Colonic mucosa (tissue), 4 donors: ENCODE measurements at regions not wholly inside any gene's neighbourhood (a gene's known extent, or its start where the extent isn't known, plus 50 kb on each side); places are given as distances from the start of the nearest gene placed in this dataset.

Source experiments
- DNase-seq: peaks from one replicate; pipeline ENCODE4 v3.0.0-alpha.2; 2020
- H3K27ac ChIP-seq: fragments of 200-600 bp; one replicate; pipeline ENCODE4 v1.8.0; 2021
- H3K27me3 ChIP-seq: fragments of 200-600 bp; one replicate; pipeline ENCODE4 v1.8.0; 2021
- H3K36me3 ChIP-seq: fragments of 200-600 bp; one replicate; pipeline ENCODE4 v1.8.0; 2021
- H3K4me1 ChIP-seq: fragments of 200-600 bp; one replicate; pipeline ENCODE4 v1.8.0; 2021; ENCODE audit warnings: mild to moderate bottlenecking
- H3K4me3 ChIP-seq: fragments of 200-600 bp; one replicate; pipeline ENCODE4 v1.8.0; 2021
- H3K9ac ChIP-seq, 2 donors: one replicate each; pipeline ENCODE4 v1.7.0; 2013; ENCODE audit warnings: control low read depth in 2 of 2, low read depth in 2 of 2, low read length in 2 of 2
- H3K9me3 ChIP-seq: fragments of 200-600 bp; one replicate; pipeline ENCODE4 v1.8.0; 2021
- CTCF ChIP-seq: fragments of 200-600 bp; IDR thresholded peaks from one replicate; pipeline ENCODE4 v1.8.0; 2022; ENCODE audit warnings: antibody characterized with exemption, mild to moderate bottlenecking
- intact Hi-C: fragments of 100-400 bp; cut with DNase I; formaldehyde crosslinking; loops from one replicate; pipeline ENCODE4 v1.14.1; 2022
- donor health status: healthy.
- donor health status: DM: no; HTN: no; CAD: no.
- donor health status: DM: no; HTN: no; CAD: no.

DNA sequence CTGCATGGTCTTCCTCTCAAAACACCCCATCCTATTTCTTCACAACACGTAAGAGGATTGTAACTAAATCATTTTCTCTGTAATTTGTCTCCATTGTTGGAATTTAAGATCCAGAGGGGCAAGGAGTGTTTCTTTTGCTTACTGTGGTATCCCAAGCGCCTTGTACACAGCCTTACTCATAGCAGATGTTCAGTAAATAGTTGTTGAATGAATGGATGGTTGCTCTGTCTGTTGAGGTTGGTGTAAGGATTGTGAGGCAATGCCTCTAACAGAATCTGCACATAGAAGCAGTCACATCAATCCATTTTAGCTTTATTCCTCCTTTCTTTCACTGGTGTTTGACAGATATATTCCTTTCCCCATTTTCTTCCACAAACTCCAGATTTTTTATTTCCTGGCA, 90.1 kb downstream of the ZNF365 start:
- Histone ChIP-seq H3K4me1 (no peaks in the 10 kb centered on the region), H3K27ac (no peak overlapping the region), H3K9me3 (no peaks in the 10 kb centered on the region), H3K4me3 (no peak overlapping the region), H3K9ac (no peak overlapping the region), H3K36me3 (no peaks in the 10 kb centered on the region), H3K27me3 (no peaks in the 10 kb centered on the region)
- TF ChIP-seq CTCF = no peak
- intact Hi-C loops = no loop called here
- DNase-seq = no peak

DNA sequence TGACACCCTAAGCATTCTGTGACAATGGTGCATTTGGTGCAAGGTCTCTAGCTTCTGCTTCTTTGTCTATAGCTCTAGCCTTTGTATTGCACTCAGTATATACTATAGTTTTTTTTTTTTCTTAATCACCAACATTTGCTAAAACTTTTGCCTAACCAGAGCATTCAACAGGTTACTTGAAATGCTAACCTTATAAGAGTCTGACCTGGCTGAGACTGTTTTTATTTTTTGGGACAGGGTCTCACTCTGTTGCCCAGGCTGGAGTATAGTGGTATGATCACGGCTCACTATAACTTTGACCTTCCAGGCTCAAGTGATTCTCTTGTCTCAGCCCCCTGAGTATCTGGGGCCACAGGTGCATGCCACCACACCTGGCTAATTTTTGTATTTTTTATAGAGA, 92.4 kb downstream of the ZNF365 start:
- no peak overlapping the region for H3K9ac ChIP-seq
- no peaks in the 10 kb centered on the region for H3K4me1 ChIP-seq
- H3K27me3 ChIP-seq = no peaks in the 10 kb centered on the region
- no peak overlapping the region for H3K4me3 ChIP-seq
- H3K36me3 ChIP-seq = no peaks in the 10 kb centered on the region
- no peak for DNase-seq
- no peak for TF ChIP-seq CTCF
- H3K9me3 ChIP-seq = no peaks in the 10 kb centered on the region
- intact Hi-C loops = no loop called here
- H3K27ac ChIP-seq = no peak overlapping the region

GRCh38 chr10:62467527-62467926, 93.4 kb downstream of the ZNF365 start:
- Histone ChIP-seq H3K9ac (no peak overlapping the region), H3K4me3 (no peak overlapping the region), H3K27me3 (no peaks in the 10 kb centered on the region), H3K27ac (no peak overlapping the region), H3K4me1 (no peaks in the 10 kb centered on the region), H3K36me3 (no peaks in the 10 kb centered on the region), H3K9me3 (no peaks in the 10 kb centered on the region)
- intact Hi-C loops = no loop called here
- DNase-seq = no peak
- TF ChIP-seq CTCF = no peak

DNA sequence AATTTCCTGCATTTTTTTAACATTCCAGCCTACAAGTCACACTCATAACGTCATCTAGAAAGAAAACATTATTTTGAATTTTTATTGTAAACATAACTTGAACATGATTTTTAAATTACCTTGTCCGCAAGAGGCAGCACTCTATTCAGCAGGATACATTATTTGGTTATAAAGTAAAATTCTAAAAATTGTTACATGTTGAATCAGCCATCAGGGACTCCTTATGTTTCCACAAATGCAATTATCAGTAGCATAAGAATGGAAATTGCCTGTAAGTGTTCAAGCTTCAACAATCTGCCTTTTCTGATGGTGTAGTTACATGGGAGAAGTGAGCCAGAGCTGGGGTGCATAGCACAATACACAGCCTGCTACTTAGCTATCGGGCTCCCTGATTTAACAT, 97.5 kb downstream of the ZNF365 start:
- Histone ChIP-seq H3K36me3 (no peaks in the 10 kb centered on the region), H3K27me3 (no peaks in the 10 kb centered on the region), H3K9me3 (no peaks in the 10 kb centered on the region), H3K9ac (no peak overlapping the region), H3K4me3 (no peak overlapping the region), H3K4me1 (no peaks in the 10 kb centered on the region), H3K27ac (no peak overlapping the region)
- intact Hi-C loops = no loop called here
- TF ChIP-seq CTCF = no peak
- DNase-seq = no peak

GRCh38 chr10:62473241-62473640, 99.1 kb downstream of the ZNF365 start:
- no peak overlapping the region for H3K9ac ChIP-seq
- no peak for TF ChIP-seq CTCF
- H3K4me1 ChIP-seq = no peaks in the 10 kb centered on the region
- no peak overlapping the region for H3K27ac ChIP-seq
- H3K27me3 ChIP-seq = no peaks in the 10 kb centered on the region
- H3K36me3 ChIP-seq = no peaks in the 10 kb centered on the region
- H3K9me3 ChIP-seq = no peaks in the 10 kb centered on the region
- intact Hi-C loops = no loop called here
- H3K4me3 ChIP-seq = no peak overlapping the region
- no peak for DNase-seq

DNA sequence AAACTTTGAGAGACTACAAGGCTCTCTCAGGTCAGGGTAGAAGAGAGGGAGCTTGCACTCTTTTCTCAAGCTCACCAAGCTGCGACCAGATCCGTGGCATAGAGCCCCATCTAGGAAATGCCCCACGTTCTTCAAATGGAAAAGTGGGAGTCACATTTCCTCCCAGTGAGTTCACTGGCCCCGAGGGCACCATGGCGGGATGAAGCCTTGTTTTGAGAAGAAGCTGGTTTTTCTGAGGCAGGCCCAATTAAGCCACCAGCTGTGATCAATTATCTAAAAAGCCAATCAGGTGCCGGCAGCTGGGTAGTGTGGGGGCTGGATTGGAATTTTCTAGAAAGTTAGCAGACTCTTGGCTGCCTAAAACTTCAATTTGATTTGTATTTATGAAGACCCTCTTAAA, 101.4 kb downstream of the ZNF365 start:
- Histone ChIP-seq H3K4me3 (no peak overlapping the region), H3K4me1 (no peaks in the 10 kb centered on the region), H3K27ac (no peak overlapping the region), H3K36me3 (no peaks in the 10 kb centered on the region), H3K9me3 (no peaks in the 10 kb centered on the region), H3K27me3 (no peaks in the 10 kb centered on the region), H3K9ac (no peak overlapping the region)
- DNase-seq = no peak
- TF ChIP-seq CTCF = no peak
- intact Hi-C loops = no loop called here
